ENCODE measurements at regions not wholly inside any gene's neighbourhood (a gene's known extent, or its start where the extent isn't known, plus 50 kb on each side); places are given as distances from the start of the nearest gene placed in this dataset.

DNA sequence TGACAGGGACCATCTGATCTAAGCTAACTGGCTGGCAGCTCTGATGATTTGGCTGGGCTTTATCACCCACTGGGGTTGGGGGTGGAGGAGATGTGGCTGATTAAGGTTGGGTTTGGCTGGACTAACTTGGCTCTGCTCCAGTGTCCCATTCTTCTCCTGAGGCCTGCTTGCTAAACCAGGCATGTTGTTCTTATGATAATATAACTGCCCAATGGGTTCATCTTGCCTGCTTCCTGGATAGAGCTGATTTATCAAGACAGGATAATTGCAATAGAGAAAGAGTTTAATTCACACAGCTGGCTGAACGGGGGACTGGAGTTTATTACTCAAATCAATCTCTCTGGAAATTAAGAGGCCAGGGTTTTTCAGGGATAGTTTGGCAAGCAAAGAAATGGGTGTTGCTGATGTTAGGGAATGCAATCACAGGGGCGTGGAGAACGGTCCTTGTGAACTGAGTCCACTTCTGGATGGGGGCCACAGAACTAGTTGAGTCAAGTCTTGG, 150.4 kb downstream of the PTH2R start:
- DNase-seq (ENCODE audit: low read depth), result no peak
- no peak overlapping the region for H3K4me3 ChIP-seq (ENCODE audit: control insufficient read depth, low read depth, low read length)
- TF ChIP-seq, protein P1, sequence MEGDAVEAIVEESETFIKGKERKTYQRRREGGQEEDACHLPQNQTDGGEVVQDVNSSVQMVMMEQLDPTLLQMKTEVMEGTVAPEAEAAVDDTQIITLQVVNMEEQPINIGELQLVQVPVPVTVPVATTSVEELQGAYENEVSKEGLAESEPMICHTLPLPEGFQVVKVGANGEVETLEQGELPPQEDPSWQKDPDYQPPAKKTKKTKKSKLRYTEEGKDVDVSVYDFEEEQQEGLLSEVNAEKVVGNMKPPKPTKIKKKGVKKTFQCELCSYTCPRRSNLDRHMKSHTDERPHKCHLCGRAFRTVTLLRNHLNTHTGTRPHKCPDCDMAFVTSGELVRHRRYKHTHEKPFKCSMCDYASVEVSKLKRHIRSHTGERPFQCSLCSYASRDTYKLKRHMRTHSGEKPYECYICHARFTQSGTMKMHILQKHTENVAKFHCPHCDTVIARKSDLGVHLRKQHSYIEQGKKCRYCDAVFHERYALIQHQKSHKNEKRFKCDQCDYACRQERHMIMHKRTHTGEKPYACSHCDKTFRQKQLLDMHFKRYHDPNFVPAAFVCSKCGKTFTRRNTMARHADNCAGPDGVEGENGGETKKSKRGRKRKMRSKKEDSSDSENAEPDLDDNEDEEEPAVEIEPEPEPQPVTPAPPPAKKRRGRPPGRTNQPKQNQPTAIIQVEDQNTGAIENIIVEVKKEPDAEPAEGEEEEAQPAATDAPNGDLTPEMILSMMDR (IDR thresholded peaks at IDR 0.05; ENCODE audit: control insufficient read depth, insufficient read depth, low read depth, low read length, missing control alignments), result no peak

DNA sequence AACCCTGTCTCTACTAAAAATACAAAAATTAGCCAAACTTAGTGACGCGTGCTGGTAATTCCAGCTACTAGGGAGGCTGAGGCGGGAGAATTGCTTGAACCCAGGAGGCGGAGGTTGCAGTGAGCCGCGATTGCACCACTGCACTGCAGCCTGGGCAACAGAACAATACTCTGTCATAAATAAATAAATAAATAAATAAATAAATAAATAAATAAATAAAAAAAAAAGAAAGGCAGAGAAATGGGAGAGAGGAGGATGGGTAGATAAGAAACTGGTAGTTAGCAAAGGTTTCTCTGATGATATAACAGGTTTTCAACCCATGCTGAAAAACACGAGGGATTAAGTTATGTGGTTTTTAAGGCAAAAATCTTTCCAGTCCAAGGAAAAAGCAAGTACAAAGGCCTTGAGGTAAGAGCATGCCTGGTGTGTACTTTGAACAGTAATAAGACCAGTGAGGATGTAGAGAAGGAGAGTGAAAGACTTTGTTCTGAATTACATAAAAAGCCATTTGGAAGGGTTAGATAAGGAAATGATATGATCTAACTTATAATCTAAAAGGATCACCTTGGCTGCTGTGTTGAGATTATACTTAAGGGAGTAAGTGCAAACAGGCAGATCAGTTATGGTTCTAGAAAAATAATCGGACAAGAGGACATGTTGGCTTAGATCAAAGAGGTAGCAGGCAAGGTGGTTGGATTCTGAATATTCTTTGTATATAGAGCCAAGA, 159.3 kb downstream of the PTH2R start:
- no peak for DNase-seq (ENCODE audit: low read depth)
- TF ChIP-seq, protein P1 (IDR thresholded peaks at IDR 0.05; ENCODE audit: control insufficient read depth, insufficient read depth, low read depth, low read length, missing control alignments), result no peak
- no peak overlapping the region for H3K4me3 ChIP-seq (ENCODE audit: control insufficient read depth, low read depth, low read length)

DNA sequence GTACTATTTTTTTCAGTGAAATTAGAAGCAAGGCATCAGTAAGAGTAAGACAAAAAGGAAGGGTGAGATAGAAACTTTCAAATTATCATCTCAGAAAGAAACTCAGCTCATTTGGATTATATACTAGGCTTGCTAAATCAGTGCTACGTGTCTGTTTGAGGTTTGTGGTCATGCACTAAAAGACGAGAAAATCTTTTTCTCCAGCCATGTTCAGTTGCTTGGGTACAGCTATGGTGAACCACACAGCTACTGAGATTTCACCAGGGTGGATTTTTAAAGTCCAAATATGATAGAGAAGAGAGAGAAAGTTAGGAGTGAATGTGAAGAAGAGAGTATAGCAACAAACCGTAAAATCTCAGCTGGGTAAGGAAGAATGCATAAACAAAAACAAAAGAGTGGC, 161.6 kb downstream of the PTH2R start:
- no peak overlapping the region for H3K4me3 ChIP-seq (ENCODE audit: control insufficient read depth, low read depth, low read length)
- TF ChIP-seq, protein P1 (IDR thresholded peaks at IDR 0.05; ENCODE audit: control insufficient read depth, insufficient read depth, low read depth, low read length, missing control alignments), result no peak
- no peak for DNase-seq (ENCODE audit: low read depth)

DNA sequence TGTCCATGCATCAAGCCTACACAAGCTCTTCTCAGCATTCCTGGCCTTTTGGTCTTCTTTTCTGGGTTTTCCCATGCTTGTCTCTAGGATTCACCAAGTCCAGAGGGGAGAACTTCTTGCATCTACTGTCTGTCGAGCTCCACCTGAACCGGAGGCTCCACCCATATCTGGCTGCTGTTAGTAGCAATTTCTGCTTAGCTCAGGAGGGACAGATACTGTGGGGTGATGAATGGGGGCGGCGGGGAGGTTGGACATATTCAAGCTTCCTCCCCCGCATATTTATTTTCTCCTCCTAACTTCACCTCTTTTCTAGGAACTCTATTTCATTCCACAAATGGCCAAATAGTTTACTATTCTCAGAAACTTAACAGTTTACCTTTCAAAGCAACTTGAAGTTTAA, 163.5 kb downstream of the PTH2R start:
- no peak for DNase-seq (ENCODE audit: low read depth)
- no peak overlapping the region for H3K4me3 ChIP-seq (ENCODE audit: control insufficient read depth, low read depth, low read length)
- TF ChIP-seq, protein P1 (IDR thresholded peaks at IDR 0.05; ENCODE audit: control insufficient read depth, insufficient read depth, low read depth, low read length, missing control alignments), result no peak

DNA sequence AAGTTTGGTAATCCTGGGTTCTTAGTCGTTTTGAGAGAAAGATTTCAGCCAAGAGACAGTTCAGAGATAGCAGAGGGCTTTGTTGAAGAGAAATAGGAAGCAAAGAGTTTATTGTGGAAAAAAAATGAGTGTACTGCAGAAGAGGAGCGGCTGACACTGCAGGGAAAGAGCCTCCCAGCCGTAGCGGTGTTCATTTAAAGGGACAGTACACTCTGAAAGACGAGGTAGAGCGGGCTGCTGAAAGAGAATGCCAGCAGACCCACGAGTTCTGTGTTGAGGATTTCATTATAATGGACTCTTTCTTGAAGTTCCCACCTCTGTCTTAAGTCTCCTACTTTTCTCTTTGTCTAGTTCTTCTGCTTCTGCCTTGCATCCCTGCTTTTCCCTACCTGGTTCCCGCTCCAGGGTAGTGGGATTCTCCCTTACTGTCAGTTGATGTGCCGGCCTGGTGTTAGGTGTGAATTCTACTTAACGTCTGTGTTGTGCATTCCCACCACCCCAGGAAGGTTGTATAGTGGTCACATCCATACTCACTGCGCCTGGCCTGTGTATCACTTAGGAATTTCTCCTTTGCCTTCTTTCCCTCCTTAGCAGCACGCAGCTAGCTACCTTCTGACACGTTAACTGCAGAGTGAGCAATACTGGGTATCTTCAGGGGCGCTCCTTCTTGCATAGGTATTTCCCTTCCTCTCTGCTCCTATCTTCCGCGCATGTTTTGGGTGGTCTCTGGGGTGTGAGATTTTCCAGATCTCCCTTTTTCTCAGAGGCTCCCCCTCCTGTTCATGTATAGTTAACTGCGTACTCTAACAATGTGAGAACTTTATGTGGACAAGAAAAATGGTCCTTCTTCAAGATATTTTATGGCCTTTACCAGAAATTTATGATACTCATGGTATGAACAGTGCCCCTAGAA, 164.5 kb downstream of the PTH2R start:
- no peak overlapping the region for H3K4me3 ChIP-seq (ENCODE audit: control insufficient read depth, low read depth, low read length)
- TF ChIP-seq, protein P1 (IDR thresholded peaks at IDR 0.05; ENCODE audit: control insufficient read depth, insufficient read depth, low read depth, low read length, missing control alignments), result no peak
- no peak for DNase-seq (ENCODE audit: low read depth)

DNA sequence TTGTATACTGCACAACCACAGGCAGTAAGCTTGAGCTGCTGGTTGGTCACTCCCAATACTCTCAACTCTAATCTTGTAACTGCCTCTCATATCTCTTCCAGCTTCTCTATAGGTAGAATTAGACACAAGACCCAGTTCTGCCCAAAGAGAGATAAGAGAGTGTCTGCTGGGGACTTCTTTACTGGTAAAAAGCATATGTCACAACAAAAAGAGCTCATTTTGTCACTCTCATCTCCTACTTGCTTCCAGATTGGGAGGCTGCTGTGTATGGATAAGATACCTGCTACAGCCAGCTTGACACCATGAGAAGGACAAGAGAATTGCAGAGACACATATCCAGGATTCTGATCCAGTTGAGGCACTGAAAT, 165.2 kb downstream of the PTH2R start:
- no peak for DNase-seq (ENCODE audit: low read depth)
- TF ChIP-seq, protein P1 (IDR thresholded peaks at IDR 0.05; ENCODE audit: control insufficient read depth, insufficient read depth, low read depth, low read length, missing control alignments), result no peak
- H3K4me3 ChIP-seq (ENCODE audit: control insufficient read depth, low read depth, low read length), result no peak overlapping the region
